ENCODE measurements at regions not wholly inside any gene's neighbourhood (a gene's known extent, or its start where the extent isn't known, plus 50 kb on each side); places are given as distances from the start of the nearest gene placed in this dataset.

GRCh38 chr1:58119971-58120370, 426.6 kb downstream of the OMA1 start:
- DNase-seq = no peak

- DNase-seq = no peak
Measured at GRCh38 chr1:58116284-58116683, 430.2 kb downstream of the OMA1 start.

- DNase-seq = no peak
Measured at GRCh38 chr1:58109646-58110200, 436.8 kb downstream of the OMA1 start.

GRCh38 chr1:58108783-58109182, 437.7 kb downstream of the OMA1 start:
- no peak for DNase-seq

GRCh38 chr1:58107943-58108342, 438.6 kb downstream of the OMA1 start:
- DNase-seq = no peak

GRCh38 chr1:58104960-58105359, 441.6 kb downstream of the OMA1 start:
- no peak for DNase-seq

GRCh38 chr1:58096714-58097113, 449.8 kb downstream of the OMA1 start:
- no peak for DNase-seq

- DNase-seq = no peak
Measured at GRCh38 chr1:58095183-58095582, 451.3 kb downstream of the OMA1 start.

- DNase-seq = no peak
Measured at GRCh38 chr1:58094221-58094620, 452.3 kb downstream of the OMA1 start.

- no peak for DNase-seq
Measured at GRCh38 chr1:58090640-58091039, 455.9 kb downstream of the OMA1 start.

GRCh38 chr1:58089898-58090534, 456.5 kb downstream of the OMA1 start:
- no peak for DNase-seq

- DNase-seq = no peak
Measured at GRCh38 chr1:58084266-58084665, 462.3 kb downstream of the OMA1 start.

GRCh38 chr1:58082596-58082995, 463.9 kb downstream of the OMA1 start:
- no peak for DNase-seq

- DNase-seq = no peak
Measured at GRCh38 chr1:58076258-58076657, 470.3 kb downstream of the OMA1 start.

GRCh38 chr1:58075188-58075578, 471.3 kb downstream of the OMA1 start:
- no peak for DNase-seq

GRCh38 chr1:58072450-58072849, 474.1 kb downstream of the OMA1 start:
- no peak for DNase-seq

GRCh38 chr1:58067082-58067481, 479.4 kb downstream of the OMA1 start:
- DNase-seq = no peak

GRCh38 chr1:58065520-58065919, 481.0 kb downstream of the OMA1 start:
- DNase-seq = no peak

GRCh38 chr1:58064166-58064565, 482.4 kb downstream of the OMA1 start:
- DNase-seq = no peak

GRCh38 chr1:58063095-58063494, 483.4 kb downstream of the OMA1 start:
- no peak for DNase-seq

GRCh38 chr1:58062635-58063034, 483.9 kb downstream of the OMA1 start:
- no peak for DNase-seq

- no peak for DNase-seq
Measured at GRCh38 chr1:58060559-58061170, 485.9 kb downstream of the OMA1 start.

- DNase-seq = no peak
Measured at GRCh38 chr1:58059789-58060188, 486.7 kb downstream of the OMA1 start.

- no peak for DNase-seq
Measured at GRCh38 chr1:58058323-58058722, 488.2 kb downstream of the OMA1 start.

- no peak for DNase-seq
Measured at GRCh38 chr1:58057826-58058225, 488.7 kb downstream of the OMA1 start.
